HFFc6 (cell line): ENCODE measurements at regions not wholly inside any gene's neighbourhood (a gene's known extent, or its start where the extent isn't known, plus 50 kb on each side); places are given as distances from the start of the nearest gene placed in this dataset.
"Not testable (repeated sequence)": the region's sequence is repeated elsewhere in the genome, so short reads cannot be mapped to it uniquely, and the experiment has no call there.

Experiments used
- DNase-seq: peaks from one replicate; pipeline ENCODE4 v3.0.0-alpha.2; 2018
- H3K27ac Mint-ChIP-seq: 2 replicates; pipeline ENCODE4 v1.8.0; 2020; ENCODE audit warnings: mild to moderate bottlenecking, mixed read lengths
- H3K27me3 Mint-ChIP-seq: 2 replicates; pipeline ENCODE4 v1.8.0; 2021; ENCODE audit warnings: mild to moderate bottlenecking, moderate library complexity, mixed read lengths; ENCODE audit not compliant: insufficient read depth
- H3K36me3 Mint-ChIP-seq: 2 replicates; pipeline ENCODE4 v1.8.0; 2021; ENCODE audit warnings: low read depth, mixed read lengths
- H3K4me1 Mint-ChIP-seq: 2 replicates; pipeline ENCODE4 v1.8.0; 2020; ENCODE audit warnings: low read depth, mixed read lengths
- H3K4me3 Mint-ChIP-seq: 2 replicates; pipeline ENCODE4 v1.8.0; 2020; ENCODE audit warnings: mild to moderate bottlenecking, moderate library complexity, mixed read lengths
- H3K9me3 Mint-ChIP-seq: 2 replicates; pipeline ENCODE4 v1.8.0; 2020; ENCODE audit warnings: mild to moderate bottlenecking, mixed read lengths
- CTCF ChIP-seq: fragments of 200-600 bp; sonication (generic); IDR thresholded peaks from 2 replicates; pipeline ENCODE4 v1.5.0; 2021; ENCODE audit warnings: antibody characterized with exemption, mild to moderate bottlenecking

- H3K9me3 Mint-ChIP-seq: no peaks in the 10 kb centered on the region
- no peak for TF ChIP-seq CTCF
- no peak for DNase-seq
- no peaks in the 10 kb centered on the region for H3K4me1 Mint-ChIP-seq
- no peaks in the 10 kb centered on the region for H3K36me3 Mint-ChIP-seq
- no peak overlapping the region for H3K27ac Mint-ChIP-seq
- no peak overlapping the region for H3K4me3 Mint-ChIP-seq
- H3K27me3 Mint-ChIP-seq: peaks cover 8% of the 10 kb centered on the region
These were observed 67.2 kb upstream of the ATP2C1 start for GRCh38 chr3:130826516-130827182.

GRCh38 chr3:130827486-130827885 is 66.4 kb upstream of the ATP2C1 start:
- H3K27me3 Mint-ChIP-seq: peaks cover 9% of the 10 kb centered on the region
- TF ChIP-seq CTCF: no peak
- no peaks in the 10 kb centered on the region for H3K36me3 Mint-ChIP-seq
- no peak overlapping the region for H3K27ac Mint-ChIP-seq
- no peaks in the 10 kb centered on the region for H3K9me3 Mint-ChIP-seq
- no peak for DNase-seq
- no peaks in the 10 kb centered on the region for H3K4me1 Mint-ChIP-seq
- no peak overlapping the region for H3K4me3 Mint-ChIP-seq

- Mint-ChIP-seq H3K4me1 (no peaks in the 10 kb centered on the region; the same call in 1 of the 2 replicates), H3K27ac (no peak overlapping the region), H3K9me3 (no peaks in the 10 kb centered on the region), H3K27me3 (peaks cover 11% of the 10 kb centered on the region), H3K36me3 (no peaks in the 10 kb centered on the region), H3K4me3 (no peak overlapping the region)
- DNase-seq: no peak
- no peak for TF ChIP-seq CTCF
These were observed 64.6 kb upstream of the ATP2C1 start for GRCh38 chr3:130828948-130829947.

GRCh38 chr3:130831719-130832400 is 62.0 kb upstream of the ATP2C1 start:
- Mint-ChIP-seq H3K4me1 (no peaks in the 10 kb centered on the region; the same call in 1 of the 2 replicates), H3K4me3 (no peak overlapping the region), H3K9me3 (no peaks in the 10 kb centered on the region), H3K27me3 (peaks cover 9% of the 10 kb centered on the region), H3K36me3 (no peaks in the 10 kb centered on the region), H3K27ac (no peak overlapping the region)
- no peak for DNase-seq
- no peak for TF ChIP-seq CTCF

- DNase-seq, H3K9me3 Mint-ChIP-seq, H3K27ac Mint-ChIP-seq, H3K36me3 Mint-ChIP-seq, H3K27me3 Mint-ChIP-seq, H3K4me3 Mint-ChIP-seq, H3K4me1 Mint-ChIP-seq: not testable (repeated sequence)
These were observed 61.5 kb upstream of the ATP2C1 start for GRCh38 chr3:130832401-130832746.
